ENCODE measurements at regions not wholly inside any gene's neighbourhood (a gene's known extent, or its start where the extent isn't known, plus 50 kb on each side); places are given as distances from the start of the nearest gene placed in this dataset.

DNA sequence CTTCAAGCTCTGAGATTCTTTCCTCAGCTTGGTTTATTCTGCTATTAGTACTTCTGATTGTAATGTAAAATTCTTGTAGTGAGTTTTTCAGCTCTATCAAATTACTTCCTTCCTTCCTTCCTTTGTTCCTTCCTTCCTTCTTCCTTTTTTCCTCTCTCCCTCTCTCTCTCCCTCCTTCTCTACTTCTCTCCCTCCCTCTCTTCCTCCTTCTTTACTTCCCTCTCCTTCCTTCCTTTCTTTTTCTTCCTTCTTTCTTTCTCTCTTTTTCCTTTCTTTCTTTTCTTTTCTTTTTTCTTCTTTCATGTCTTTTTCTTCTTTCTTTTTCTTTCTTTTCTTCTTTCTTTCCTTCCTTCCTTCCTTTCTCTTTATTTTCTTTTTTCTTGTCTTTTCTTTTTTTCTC is 565.2 kb upstream of the STXBP6 start:
- no peaks in the 10 kb centered on the region for H3K27me3 Mint-ChIP-seq (ENCODE audit: low read depth)
- no peak overlapping the region for H3K4me3 Mint-ChIP-seq
- no peaks in the 10 kb centered on the region for H3K36me3 Mint-ChIP-seq (ENCODE audit: low read depth)
- H3K9me3 Mint-ChIP-seq = peaks cover 68% of the 10 kb centered on the region
- no peak overlapping the region for H3K27ac Mint-ChIP-seq
- H3K4me1 Mint-ChIP-seq (ENCODE audit: low read depth) = no peaks in the 10 kb centered on the region
- DNase-seq (ENCODE audit: low spot score) = no peak

DNA sequence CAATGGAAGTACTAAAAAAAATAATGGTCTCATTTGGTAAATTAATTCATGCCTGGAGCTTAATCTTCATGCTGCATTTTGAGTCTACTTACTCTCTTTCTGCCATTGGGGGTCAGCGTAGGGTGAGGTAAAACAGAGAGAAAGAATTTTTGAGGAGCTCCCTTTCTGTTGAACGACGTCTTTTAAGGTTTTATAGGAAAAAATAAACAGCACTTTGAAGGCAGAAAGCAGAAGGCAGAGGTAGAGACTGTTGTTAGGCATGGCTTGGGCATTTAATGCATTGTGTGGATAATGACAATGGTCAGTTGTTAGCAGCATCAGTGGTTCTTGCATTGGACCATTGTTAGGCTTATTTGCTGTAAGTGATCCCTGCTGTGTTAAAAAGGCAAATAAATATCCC is 557.2 kb upstream of the STXBP6 start:
- no peak for DNase-seq (ENCODE audit: low spot score)
- H3K36me3 Mint-ChIP-seq (ENCODE audit: low read depth) = no peaks in the 10 kb centered on the region
- no peak overlapping the region for H3K27ac Mint-ChIP-seq
- H3K9me3 Mint-ChIP-seq = peaks cover 42% of the 10 kb centered on the region
- H3K4me1 Mint-ChIP-seq (ENCODE audit: low read depth) = no peaks in the 10 kb centered on the region
- H3K4me3 Mint-ChIP-seq = no peak overlapping the region
- no peaks in the 10 kb centered on the region for H3K27me3 Mint-ChIP-seq (ENCODE audit: low read depth)

DNA sequence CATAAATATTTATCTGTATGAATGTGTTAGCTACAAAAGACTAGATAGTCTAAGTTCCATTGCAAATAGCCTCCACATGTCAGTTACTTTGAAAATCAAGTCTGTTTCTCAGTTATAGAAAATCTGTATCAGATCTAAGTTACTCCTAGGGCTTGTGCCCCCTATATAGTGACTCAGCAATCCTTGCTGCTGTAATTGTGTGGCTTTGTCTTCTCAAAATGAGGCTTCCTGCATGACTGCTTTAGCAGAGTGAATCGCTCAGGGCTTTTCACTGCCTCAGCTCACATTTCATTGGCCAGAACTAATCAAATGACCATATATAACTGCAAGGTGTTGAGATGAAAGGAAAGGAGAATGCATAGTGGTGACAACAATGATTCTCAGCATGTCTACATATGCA is 552.2 kb upstream of the STXBP6 start:
- H3K36me3 Mint-ChIP-seq (ENCODE audit: low read depth) = no peaks in the 10 kb centered on the region
- H3K9me3 Mint-ChIP-seq = peaks cover 60% of the 10 kb centered on the region
- no peak for DNase-seq (ENCODE audit: low spot score)
- no peak overlapping the region for H3K27ac Mint-ChIP-seq
- no peak overlapping the region for H3K4me3 Mint-ChIP-seq
- H3K4me1 Mint-ChIP-seq (ENCODE audit: low read depth) = no peaks in the 10 kb centered on the region
- no peaks in the 10 kb centered on the region for H3K27me3 Mint-ChIP-seq (ENCODE audit: low read depth)

DNA sequence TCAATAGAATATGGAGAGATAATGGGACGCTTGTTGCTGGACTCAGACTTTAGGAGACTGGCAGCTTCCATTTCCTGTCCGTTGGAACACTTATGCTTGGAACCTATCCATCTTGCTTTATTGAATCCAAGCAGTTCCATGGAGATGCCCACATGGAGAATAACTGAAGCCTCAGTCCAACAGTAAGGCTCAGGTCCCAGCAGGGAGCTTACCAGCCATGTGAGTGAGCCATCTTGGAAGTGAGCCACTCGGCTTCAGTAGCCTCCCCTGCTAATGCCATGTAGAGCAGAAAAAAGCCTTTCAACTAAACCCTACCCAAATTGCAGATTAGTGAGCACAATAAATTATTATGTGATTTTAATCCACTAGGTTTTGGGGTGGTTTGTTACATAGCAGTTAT is 538.8 kb upstream of the STXBP6 start:
- DNase-seq (ENCODE audit: low spot score) = no peak
- Mint-ChIP-seq H3K4me3 (no peak overlapping the region), H3K27ac (no peak overlapping the region), H3K9me3 (peaks cover 41% of the 10 kb centered on the region), H3K4me1 (ENCODE audit: low read depth) (no peaks in the 10 kb centered on the region), H3K36me3 (ENCODE audit: low read depth) (no peaks in the 10 kb centered on the region), H3K27me3 (ENCODE audit: low read depth) (no peaks in the 10 kb centered on the region)

DNA sequence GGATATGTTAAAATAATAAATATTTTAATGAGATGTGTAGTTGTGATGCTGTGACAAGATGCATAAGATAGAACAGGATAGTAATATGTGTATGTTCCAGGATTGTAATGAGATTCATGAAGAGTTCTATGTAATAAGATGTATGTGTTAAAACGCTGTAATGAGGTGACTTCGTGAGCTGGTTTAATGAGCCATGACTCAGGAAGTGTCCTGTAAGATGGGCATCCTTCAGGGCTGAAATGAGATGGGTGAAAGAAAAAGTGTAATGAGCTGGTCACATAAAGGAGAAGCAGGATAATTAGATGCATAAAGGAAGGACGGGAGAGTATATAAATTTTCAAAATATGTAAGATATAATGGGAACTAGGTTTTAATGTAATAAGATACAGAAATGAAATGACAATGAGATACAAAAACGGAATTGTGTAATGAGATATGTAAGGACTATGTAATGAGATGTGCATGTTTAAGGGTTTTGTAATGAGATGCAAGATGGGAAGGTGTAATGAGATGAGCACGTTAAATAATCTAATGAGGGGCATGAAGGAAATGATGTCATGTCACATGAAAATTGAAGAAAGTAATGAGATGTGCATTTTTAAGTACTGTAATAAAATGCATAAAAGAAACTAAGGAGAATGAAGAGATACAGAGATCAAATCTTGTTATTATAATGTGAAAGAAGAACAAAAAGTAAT is 524.8 kb upstream of the STXBP6 start:
- H3K4me3 Mint-ChIP-seq = no peak overlapping the region
- H3K4me1 Mint-ChIP-seq (ENCODE audit: low read depth) = no peaks in the 10 kb centered on the region
- no peaks in the 10 kb centered on the region for H3K36me3 Mint-ChIP-seq (ENCODE audit: low read depth)
- H3K27ac Mint-ChIP-seq = no peak overlapping the region
- DNase-seq (ENCODE audit: low spot score) = no peak
- H3K27me3 Mint-ChIP-seq (ENCODE audit: low read depth) = no peaks in the 10 kb centered on the region
- peaks cover 29% of the 10 kb centered on the region for H3K9me3 Mint-ChIP-seq

DNA sequence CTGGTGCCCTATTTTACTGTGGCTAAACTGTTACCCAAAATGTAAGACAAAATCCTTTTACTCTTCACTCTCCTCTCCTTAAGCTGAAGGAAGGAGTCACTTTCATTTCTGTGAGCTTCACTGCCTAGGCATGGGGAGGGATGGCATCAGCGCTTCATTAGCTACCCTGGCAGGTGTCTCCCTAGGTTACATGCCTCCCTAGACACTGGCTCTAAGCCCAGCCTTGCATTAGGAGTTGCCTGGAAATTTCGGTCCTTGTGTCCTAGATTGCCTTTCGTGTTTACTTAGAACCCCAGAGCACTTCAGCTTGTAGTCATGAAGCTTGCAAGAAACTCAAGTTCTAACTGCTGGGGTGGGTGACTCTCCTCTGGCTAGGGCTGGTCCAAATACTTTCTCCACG is 520.5 kb upstream of the STXBP6 start:
- H3K4me1 Mint-ChIP-seq (ENCODE audit: low read depth) = no peaks in the 10 kb centered on the region
- peaks cover 51% of the 10 kb centered on the region for H3K9me3 Mint-ChIP-seq
- H3K36me3 Mint-ChIP-seq (ENCODE audit: low read depth) = no peaks in the 10 kb centered on the region
- no peak overlapping the region for H3K4me3 Mint-ChIP-seq
- no peak for DNase-seq (ENCODE audit: low spot score)
- no peak overlapping the region for H3K27ac Mint-ChIP-seq
- H3K27me3 Mint-ChIP-seq (ENCODE audit: low read depth) = no peaks in the 10 kb centered on the region

DNA sequence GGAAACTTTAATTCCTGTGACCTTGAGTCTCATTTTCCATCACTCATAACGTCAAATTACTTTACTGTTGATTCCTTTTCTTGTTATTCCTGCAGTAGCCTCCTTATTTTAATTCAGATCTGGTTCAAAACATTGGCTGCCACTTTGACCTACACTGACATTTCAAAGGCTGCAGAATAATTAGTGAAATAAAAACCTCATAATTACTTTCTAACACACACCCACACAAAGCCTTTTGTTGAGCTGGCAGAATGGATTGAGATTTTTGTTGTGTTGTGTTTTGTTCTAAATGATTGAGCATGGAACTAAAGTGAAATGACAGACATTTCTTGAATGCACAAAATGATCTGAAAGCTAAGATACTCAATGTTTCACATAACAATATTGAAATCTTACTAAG is 507.5 kb upstream of the STXBP6 start:
- H3K9me3 Mint-ChIP-seq = peaks cover 35% of the 10 kb centered on the region
- H3K4me1 Mint-ChIP-seq (ENCODE audit: low read depth) = no peaks in the 10 kb centered on the region
- H3K36me3 Mint-ChIP-seq (ENCODE audit: low read depth) = no peaks in the 10 kb centered on the region
- H3K27me3 Mint-ChIP-seq (ENCODE audit: low read depth) = no peaks in the 10 kb centered on the region
- no peak overlapping the region for H3K4me3 Mint-ChIP-seq
- DNase-seq (ENCODE audit: low spot score) = no peak
- H3K27ac Mint-ChIP-seq = no peak overlapping the region

DNA sequence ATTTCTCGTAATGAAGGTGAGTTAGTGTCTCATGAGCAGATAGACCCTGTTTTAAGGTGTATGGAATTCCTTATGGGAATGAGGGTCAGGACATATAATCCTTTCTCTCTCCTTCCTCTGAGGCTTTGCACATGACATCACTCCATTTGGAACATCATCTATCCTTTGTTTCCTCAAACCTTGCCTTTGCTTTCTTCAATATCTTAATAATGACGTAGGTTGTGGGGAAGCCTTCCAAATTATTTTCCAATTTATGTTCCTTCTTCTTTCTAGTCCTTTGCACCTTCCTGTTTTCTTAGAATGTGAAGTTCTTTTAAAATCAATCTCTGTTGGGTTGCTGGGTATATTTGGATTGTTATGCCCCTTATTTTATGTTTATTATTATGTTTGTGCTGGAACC is 502.9 kb upstream of the STXBP6 start:
- Mint-ChIP-seq H3K4me1 (ENCODE audit: low read depth) (no peaks in the 10 kb centered on the region), H3K36me3 (ENCODE audit: low read depth) (no peaks in the 10 kb centered on the region), H3K4me3 (no peak overlapping the region), H3K27ac (no peak overlapping the region), H3K9me3 (peaks cover 60% of the 10 kb centered on the region), H3K27me3 (ENCODE audit: low read depth) (no peaks in the 10 kb centered on the region)
- DNase-seq (ENCODE audit: low spot score) = no peak

DNA sequence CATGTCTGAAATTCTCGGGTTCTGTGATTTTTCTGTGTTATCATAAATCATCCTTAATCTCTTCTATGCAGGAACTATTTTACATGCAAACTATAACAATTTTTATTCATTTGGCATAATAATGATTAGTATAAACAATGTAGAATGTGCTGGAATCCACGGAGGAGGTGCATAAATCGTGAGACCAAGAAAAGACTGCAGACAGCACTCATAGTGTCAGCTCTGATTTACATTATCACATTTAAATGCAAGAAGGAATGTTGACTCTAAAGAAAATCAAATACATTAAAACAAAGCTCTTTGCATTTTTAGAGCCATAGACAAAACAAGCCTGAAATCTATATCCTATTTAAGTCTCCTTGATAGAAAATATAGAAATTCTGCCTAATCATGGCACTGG is 501.7 kb upstream of the STXBP6 start:
- peaks cover 68% of the 10 kb centered on the region for H3K9me3 Mint-ChIP-seq
- no peaks in the 10 kb centered on the region for H3K4me1 Mint-ChIP-seq (ENCODE audit: low read depth)
- no peak overlapping the region for H3K4me3 Mint-ChIP-seq
- H3K27me3 Mint-ChIP-seq (ENCODE audit: low read depth) = no peaks in the 10 kb centered on the region
- no peak for DNase-seq (ENCODE audit: low spot score)
- H3K36me3 Mint-ChIP-seq (ENCODE audit: low read depth) = no peaks in the 10 kb centered on the region
- H3K27ac Mint-ChIP-seq = no peak overlapping the region

DNA sequence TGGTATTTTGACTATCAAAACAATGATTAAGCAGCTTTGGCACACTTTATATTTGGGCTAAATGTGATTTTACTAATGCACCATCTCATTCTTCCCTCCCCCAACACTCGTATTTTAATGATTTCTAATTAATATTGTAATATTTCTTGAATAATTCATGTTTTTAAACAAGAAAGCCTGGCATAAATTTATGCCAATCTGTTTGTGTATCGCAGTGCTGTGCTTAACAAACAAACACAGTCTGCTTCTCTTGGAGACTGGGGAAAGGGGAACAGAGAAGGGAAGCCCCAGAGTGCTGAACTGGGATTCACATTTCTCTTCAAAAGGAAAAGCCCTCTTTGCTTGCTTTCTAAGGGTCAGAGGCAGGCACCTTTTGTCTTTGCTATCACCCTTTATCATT is 496.9 kb upstream of the STXBP6 start:
- no peak overlapping the region for H3K27ac Mint-ChIP-seq
- no peaks in the 10 kb centered on the region for H3K4me1 Mint-ChIP-seq (ENCODE audit: low read depth)
- H3K9me3 Mint-ChIP-seq = peaks cover 49% of the 10 kb centered on the region

DNA sequence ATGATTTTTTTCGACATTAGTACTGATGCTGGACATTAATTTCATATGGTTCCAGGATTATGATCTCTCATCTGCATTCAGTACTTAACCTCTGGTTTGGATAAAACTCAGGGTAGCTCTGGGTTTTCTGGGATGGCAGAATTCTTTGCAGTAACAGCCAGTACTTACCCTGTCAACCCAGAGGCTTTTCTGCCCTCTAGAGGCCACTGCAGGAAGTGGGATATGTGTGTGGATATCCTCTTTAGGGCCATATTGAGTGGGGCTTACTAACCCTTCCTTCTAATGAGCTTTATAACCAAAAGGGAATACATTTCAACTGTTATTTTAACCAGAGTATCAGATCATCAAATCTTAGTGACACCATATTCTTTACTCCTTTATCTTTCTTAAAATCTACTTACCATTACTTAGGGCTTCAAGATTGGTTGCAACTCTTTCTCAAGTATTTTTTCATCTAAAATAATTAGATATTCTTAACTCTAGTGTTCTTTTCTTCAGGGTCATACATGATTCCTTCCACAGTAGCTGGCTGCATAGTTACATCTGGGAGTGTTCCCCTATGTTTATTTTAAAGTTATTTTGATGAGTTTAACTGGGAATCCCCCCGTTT is 488.0 kb upstream of the STXBP6 start:
- no peaks in the 10 kb centered on the region for H3K36me3 Mint-ChIP-seq (ENCODE audit: low read depth)
- peaks cover 36% of the 10 kb centered on the region for H3K9me3 Mint-ChIP-seq
- DNase-seq (ENCODE audit: low spot score) = no peak
- no peaks in the 10 kb centered on the region for H3K27me3 Mint-ChIP-seq (ENCODE audit: low read depth)
- no peaks in the 10 kb centered on the region for H3K4me1 Mint-ChIP-seq (ENCODE audit: low read depth)
- H3K27ac Mint-ChIP-seq = no peak overlapping the region
- H3K4me3 Mint-ChIP-seq = no peak overlapping the region

More for the DNA sequence above, 496.9 kb upstream of the STXBP6 start:
- H3K27me3 Mint-ChIP-seq (ENCODE audit: low read depth) = no peaks in the 10 kb centered on the region
- no peak overlapping the region for H3K4me3 Mint-ChIP-seq
- no peak for DNase-seq (ENCODE audit: low spot score)
- no peaks in the 10 kb centered on the region for H3K36me3 Mint-ChIP-seq (ENCODE audit: low read depth)

DNA sequence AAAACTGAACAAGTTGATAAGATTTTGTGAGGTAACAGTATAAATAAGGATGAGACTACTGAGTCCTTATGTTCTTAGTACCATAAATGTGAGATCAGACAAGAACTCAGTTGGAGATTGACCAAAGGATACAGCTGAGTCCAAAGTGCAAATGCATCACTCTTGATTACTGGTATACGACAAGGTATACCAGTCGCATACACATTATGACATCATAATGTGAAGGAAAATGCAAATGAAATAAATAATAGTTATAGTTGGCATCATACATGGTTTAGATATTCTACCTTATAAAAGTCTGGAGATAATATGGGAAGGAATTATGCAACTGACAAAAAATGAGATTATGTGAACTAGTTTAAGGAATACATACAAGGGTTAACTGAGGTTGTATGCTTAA is 476.3 kb upstream of the STXBP6 start:
- H3K27ac Mint-ChIP-seq = no peak overlapping the region
- no peak overlapping the region for H3K4me3 Mint-ChIP-seq
- H3K9me3 Mint-ChIP-seq = peaks cover 12% of the 10 kb centered on the region
- no peaks in the 10 kb centered on the region for H3K4me1 Mint-ChIP-seq (ENCODE audit: low read depth)
- no peak for DNase-seq (ENCODE audit: low spot score)
- H3K36me3 Mint-ChIP-seq (ENCODE audit: low read depth) = no peaks in the 10 kb centered on the region
- no peaks in the 10 kb centered on the region for H3K27me3 Mint-ChIP-seq (ENCODE audit: low read depth)

DNA sequence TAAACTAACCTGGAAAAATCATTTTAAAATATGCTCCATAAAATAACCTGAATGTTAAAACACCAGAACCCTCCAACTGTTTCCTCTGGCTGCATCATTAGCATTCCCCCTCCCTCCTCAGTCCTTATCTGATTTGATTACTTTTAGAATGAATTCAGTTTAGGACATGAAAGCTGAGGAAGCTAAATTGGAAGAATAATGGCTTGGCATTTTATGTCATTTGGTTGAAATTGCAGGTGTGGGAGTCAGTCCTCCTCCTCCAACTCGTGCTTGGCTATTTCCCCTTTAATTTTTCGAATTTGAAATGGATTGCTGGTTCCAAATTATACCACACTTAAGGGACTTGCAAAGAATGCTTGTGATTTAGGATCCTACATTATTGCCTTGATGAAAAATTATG is 473.0 kb upstream of the STXBP6 start:
- peaks cover 21% of the 10 kb centered on the region for H3K9me3 Mint-ChIP-seq
- DNase-seq (ENCODE audit: low spot score) = no peak
- no peaks in the 10 kb centered on the region for H3K36me3 Mint-ChIP-seq (ENCODE audit: low read depth)
- no peak overlapping the region for H3K4me3 Mint-ChIP-seq
- H3K27me3 Mint-ChIP-seq (ENCODE audit: low read depth) = no peaks in the 10 kb centered on the region
- H3K4me1 Mint-ChIP-seq (ENCODE audit: low read depth) = no peaks in the 10 kb centered on the region
- H3K27ac Mint-ChIP-seq = no peak overlapping the region

DNA sequence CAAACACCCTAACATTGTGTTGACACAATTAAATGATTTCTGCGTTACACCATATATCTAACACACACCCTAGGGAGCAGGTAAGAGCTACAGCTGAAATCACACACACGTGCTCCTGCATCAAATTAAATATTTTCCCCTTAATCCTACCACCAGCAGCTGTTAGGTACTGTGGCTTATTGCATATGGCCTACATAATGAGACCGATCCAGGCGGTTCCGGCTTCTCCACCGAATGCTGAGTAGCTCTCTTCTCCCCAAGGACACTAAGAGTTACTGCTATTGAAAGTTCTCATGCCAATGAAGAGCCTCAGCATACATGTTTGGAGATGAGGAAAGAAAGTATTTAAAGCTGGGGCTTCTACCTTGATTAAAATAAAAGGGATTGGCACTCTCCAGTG is 472.2 kb upstream of the STXBP6 start:
- Mint-ChIP-seq H3K9me3 (peaks cover 26% of the 10 kb centered on the region), H3K36me3 (ENCODE audit: low read depth) (no peaks in the 10 kb centered on the region), H3K4me1 (ENCODE audit: low read depth) (no peaks in the 10 kb centered on the region), H3K27ac (no peak overlapping the region), H3K4me3 (no peak overlapping the region), H3K27me3 (ENCODE audit: low read depth) (no peaks in the 10 kb centered on the region)
- no peak for DNase-seq (ENCODE audit: low spot score)

DNA sequence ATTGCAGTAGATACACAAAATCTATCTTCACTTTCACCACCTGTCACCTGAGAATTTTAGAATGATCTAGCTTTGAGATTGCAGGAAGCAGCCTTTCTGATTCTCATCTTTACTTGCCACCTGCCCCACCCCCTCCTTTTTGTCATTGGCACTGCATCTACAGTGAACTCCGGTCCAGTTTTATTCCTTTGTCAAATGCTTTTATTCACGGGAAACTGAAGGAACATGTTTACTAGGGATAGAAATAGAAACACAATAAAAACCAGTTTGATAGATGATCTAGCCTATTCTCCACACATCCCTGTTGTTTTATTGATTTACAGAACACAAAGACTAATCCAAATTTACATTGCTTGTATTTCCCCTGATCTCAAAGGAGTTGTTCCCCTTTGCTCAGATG is 471.7 kb upstream of the STXBP6 start:
- H3K27me3 Mint-ChIP-seq (ENCODE audit: low read depth) = no peaks in the 10 kb centered on the region
- H3K27ac Mint-ChIP-seq = no peak overlapping the region
- no peaks in the 10 kb centered on the region for H3K36me3 Mint-ChIP-seq (ENCODE audit: low read depth)
- no peak for DNase-seq (ENCODE audit: low spot score)
- H3K4me3 Mint-ChIP-seq = no peak overlapping the region
- H3K9me3 Mint-ChIP-seq = peaks cover 26% of the 10 kb centered on the region
- H3K4me1 Mint-ChIP-seq (ENCODE audit: low read depth) = no peaks in the 10 kb centered on the region
